ENCODE measurements at regions not wholly inside any gene's neighbourhood (a gene's known extent, or its start where the extent isn't known, plus 50 kb on each side); places are given as distances from the start of the nearest gene placed in this dataset.
"Not testable (repeated sequence)": the region's sequence is repeated elsewhere in the genome, so short reads cannot be mapped to it uniquely, and the experiment has no call there.

GRCh38 chr3:77707281-77707680, 667.4 kb downstream of the ROBO2 start:
- no peak for DNase-seq
- intact Hi-C loops (cut with DNase I): no loop called here

- intact Hi-C loops (cut with DNase I): no loop called here
- no peak for DNase-seq
These were observed 669.3 kb downstream of the ROBO2 start for GRCh38 chr3:77709155-77709554.

DNA sequence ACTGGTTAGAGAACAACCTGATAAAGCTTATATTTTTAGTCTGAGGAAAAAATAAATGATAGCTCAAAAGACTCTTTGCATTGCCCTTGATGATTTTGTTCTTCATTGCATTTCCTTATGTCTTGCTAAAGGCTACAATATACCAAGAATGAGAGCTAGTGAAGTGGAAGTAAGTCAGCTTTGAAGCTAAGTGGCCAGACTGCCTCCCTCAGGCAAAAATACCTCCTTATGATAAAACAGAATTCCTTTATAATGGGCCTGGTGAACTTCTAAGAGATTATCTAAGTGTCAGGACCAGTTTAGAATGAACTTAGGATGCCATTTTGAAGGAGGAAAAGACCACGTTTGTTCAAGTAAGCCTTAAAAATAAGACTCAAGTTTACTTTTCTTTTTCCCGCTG, 678.4 kb downstream of the ROBO2 start:
- no peak for DNase-seq
- intact Hi-C loops (cut with DNase I): no loop called here

DNA sequence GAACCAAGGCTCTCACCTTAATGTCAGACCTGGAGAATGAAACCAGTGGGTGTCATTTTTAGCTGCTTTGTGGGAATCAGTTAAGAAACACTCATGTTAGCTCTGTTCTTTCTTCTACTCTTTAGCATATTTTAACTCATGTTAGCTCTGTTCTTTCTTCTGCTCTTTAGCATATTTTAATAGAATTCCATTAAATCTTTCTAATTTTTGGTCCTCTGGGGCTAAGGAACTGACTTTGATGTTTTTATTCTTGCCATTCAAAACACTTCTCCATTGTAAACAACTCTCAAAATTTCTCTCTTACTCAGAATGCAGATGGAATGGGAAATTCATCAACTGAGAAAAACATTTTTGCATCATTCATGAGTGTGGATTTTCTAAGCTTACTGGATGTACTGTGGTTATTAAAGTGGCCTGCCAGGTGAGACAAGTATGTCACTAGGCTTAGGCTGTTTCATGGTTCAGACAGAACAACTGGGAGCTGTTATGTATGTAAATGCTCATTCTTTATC, 680.6 kb downstream of the ROBO2 start:
- intact Hi-C loops (cut with DNase I): no loop called here
- DNase-seq: no peak

DNA sequence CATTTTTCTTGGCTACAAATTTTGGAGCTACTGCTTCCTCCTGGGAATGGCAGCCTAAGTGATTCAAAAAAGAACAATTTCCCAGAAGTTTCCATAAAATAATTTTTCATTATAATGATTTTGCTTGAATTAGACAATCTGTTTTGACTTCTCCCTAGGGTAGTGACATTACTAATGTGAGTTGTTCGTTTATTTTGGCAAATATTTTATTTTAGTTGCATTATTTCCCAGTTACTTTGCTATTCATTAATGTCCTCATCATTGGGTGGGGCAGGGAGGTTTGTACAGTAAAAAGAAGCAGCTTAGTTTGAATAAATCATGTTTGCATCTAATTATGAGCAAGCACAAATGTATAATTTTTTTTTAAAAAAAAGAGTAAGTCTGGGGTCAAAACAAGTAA, 686.6 kb downstream of the ROBO2 start:
- DNase-seq: no peak
- intact Hi-C loops (cut with DNase I): no loop called here

GRCh38 chr3:77746048-77746447, 706.1 kb downstream of the ROBO2 start:
- intact Hi-C loops (cut with DNase I): no loop called here
- no peak for DNase-seq

DNA sequence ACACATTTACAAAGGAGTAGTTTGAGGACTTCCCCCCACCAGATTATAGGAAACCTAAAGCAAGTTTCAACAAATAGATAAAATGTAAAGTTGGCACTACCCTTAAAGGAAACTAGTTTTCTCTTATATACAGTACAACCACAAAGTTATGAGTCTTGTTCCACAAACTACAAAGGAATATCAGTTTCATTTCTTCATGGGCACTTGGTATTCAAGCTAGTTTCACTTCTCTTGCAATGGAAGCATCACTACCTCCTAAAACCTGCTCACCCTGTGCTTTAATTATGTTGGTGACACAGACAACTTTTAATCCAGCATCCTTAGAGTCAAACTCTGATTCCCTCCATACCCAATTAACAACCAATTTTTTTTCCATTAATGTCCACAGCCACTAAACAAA, 707.0 kb downstream of the ROBO2 start:
- DNase-seq: no peak
- intact Hi-C loops (cut with DNase I): no loop called here

GRCh38 chr3:77756397-77756975, 716.6 kb downstream of the ROBO2 start:
- DNase-seq: peak in 2 of 10 donors; percentile 65
- intact Hi-C loops (cut with DNase I): not testable (repeated sequence)

DNA sequence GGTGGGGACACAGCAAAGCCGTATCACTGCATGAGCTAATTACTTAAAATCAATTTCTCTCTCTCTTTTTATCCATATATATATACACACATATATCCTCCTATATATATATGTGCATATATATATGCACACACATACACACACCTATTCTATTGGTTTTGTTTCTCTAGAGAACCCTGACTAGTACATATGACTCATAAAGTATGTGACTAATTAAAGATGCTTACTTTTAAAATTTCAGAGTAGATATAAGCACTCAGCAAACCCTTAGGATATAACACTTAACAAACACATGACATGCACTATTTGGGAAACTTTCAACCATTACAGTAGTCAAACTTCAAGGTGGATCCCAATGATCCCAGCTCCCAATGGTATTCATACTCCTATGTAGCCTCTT, 732.6 kb downstream of the ROBO2 start:
- intact Hi-C loops (cut with DNase I): no loop called here
- no peak for DNase-seq

GRCh38 chr3:77773084-77773483, 733.2 kb downstream of the ROBO2 start:
- no peak for DNase-seq

DNA sequence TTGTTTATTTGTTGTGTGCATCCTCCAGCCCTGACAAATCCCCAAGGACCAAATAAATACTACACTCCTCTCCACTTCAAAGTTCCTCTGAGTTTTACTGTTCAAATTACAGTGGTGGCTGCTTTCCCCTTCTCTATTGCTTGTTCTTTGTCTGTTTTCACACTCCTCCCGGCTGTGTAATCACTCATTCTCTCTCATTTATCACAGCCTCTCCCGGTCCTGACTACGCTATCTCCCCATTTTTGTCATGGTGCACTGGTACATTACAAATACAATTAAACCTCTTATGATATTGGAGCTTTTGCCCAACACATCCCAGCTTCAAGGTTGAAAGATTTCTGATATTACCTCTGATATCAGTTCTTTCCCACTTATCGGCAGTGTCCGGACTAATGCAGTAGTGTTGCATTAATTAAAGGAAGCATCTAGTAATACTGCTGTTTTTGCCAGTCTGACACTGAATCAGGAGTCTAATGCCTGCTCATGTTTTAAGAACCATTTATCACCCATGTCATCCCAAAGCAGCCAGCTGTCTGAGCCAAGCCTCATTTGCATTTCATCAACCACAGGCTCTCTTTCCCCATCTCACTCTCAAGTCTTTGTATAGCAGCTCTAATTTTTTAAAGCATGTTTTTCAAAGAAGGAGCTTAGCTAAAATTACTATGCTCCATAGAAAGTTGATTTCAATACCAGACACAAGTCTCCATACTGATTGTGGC, 740.5 kb downstream of the ROBO2 start:
- intact Hi-C loops (cut with DNase I): no loop called here
- DNase-seq: no peak

More at GRCh38 chr3:77773084-77773483, 733.2 kb downstream of the ROBO2 start:
- intact Hi-C loops (cut with DNase I): no loop called here

- intact Hi-C loops (cut with DNase I): no loop called here
- DNase-seq: no peak
These were observed 746.3 kb downstream of the ROBO2 start for GRCh38 chr3:77786216-77786615.

DNA sequence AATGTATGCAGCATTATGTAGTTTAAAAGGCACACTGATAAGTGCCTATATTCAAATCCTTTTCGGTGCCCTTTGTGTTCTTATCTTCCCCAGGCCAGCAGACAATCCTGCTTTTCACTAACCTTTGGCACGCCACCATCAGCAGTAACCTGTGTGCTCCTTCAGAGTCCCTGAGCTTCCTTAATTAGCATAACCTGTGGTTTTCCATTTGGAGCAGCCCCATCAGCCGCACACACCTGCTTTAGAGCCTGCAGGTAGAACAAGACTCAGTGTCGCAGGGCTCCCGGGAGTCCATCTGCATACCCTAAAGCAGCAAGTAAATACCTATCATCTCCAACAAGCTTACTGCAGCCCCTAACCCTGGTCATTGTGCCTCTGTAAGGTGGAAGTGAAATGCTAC, 755.1 kb downstream of the ROBO2 start:
- intact Hi-C loops (cut with DNase I): no loop called here
- DNase-seq: peak in 1 of 10 donors; percentile 41

GRCh38 chr3:77799278-77799677, 759.4 kb downstream of the ROBO2 start:
- intact Hi-C loops (cut with DNase I): no loop called here
- DNase-seq: no peak

DNA sequence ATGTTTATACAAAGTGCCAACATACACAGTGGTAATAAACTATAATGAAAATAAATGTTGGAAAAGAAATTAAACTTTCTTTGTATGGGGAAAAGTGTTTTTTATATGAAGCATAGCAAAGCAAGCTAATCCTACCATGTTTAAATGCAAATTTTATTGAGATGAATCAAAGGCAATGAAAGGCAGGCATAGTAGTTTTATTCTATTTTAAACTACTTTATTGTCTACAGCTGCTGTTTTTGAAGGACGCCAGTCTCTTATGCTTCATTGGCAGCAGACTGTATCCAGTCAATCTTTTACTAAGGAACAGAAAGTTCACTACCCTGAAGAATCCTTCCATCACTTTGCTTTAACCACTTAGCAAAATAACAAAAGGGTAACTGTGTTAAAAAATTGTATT, 761.0 kb downstream of the ROBO2 start:
- intact Hi-C loops (cut with DNase I): no loop called here
- DNase-seq: no peak

GRCh38 chr3:77807312-77807711, 767.4 kb downstream of the ROBO2 start:
- intact Hi-C loops (cut with DNase I): no loop called here
- no peak for DNase-seq

- no peak for DNase-seq
- intact Hi-C loops (cut with DNase I): no loop called here
These were observed 774.9 kb downstream of the ROBO2 start for GRCh38 chr3:77814845-77815244.

DNA sequence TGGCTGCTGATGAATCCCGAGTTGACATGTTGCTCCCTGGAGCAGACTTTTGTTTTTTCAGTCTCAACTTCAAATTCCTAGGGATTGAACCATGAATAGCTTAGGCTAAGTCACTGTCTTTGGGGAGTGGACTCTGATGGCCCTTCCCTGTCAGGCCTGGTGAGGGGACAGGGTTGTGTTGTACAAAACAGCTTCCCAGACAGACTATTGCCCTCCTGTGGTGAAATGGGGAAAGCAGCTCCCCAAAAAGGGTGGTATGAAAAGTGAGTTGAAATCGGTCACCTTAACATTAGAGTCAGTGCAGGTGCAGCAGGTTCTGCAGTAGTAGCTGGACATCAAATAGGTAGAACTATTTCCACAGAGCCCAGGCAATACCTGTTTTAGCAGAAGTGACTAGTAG, 775.6 kb downstream of the ROBO2 start:
- intact Hi-C loops (cut with DNase I): no loop called here

GRCh38 chr3:77816366-77816765, 776.5 kb downstream of the ROBO2 start:
- DNase-seq: no peak
- intact Hi-C loops (cut with DNase I): no loop called here

More for the DNA sequence above, 775.6 kb downstream of the ROBO2 start:
- no peak for DNase-seq

DNA sequence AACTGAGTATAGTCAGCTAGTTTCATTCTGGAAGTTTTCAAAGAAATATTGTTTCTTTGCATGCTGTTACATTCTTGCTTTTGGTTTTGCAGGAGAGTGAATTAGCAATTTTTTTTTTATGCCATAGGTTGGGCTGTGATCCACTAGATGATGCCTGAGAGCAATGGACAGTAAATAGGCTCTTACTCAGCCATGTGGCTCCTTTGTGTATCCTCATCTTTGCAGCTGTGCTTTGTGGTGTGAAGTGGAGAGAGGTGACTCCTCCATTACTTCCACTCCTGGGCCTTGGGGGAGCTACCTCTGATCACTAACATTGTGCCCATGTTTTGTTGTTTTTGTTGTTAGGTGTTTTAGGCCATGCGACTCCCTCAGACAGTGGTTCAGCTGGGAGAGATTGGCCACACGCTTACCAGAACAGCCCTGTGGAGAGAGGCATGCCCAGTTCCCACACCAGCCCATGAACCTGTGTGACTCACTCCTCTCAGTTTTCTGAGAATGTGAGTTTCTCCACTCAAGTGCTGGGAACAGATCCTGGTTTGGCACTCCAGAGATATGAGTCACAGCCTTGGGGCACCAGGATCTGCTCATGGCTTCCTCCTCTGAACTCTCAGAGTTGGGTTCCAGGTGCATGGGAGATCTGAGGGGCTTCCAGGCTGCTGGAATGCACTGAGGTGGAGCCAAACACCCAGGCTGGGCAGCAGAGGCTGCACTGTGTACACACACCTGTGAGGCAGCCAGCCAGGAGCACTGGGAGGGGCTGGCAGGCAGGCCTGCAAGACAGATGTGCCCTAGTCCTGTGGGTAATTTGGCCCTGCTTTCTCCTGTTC, 785.3 kb downstream of the ROBO2 start:
- peak in 3 of 10 donors; percentile 23 to 70 (median 48) for DNase-seq

GRCh38 chr3:77835921-77836320, 796.0 kb downstream of the ROBO2 start:
- no peak for DNase-seq

More for the DNA sequence above, 785.3 kb downstream of the ROBO2 start:
- intact Hi-C loops (cut with DNase I): no loop called here

More at GRCh38 chr3:77835921-77836320, 796.0 kb downstream of the ROBO2 start:
- intact Hi-C loops (cut with DNase I): no loop called here

Data from posterior cingulate gyrus (tissue), 11 donors.